HCT116 (cell line): ENCODE measurements at regions not wholly inside any gene's neighbourhood (a gene's known extent, or its start where the extent isn't known, plus 50 kb on each side); places are given as distances from the start of the nearest gene placed in this dataset.

Source experiments
- ATAC-seq: fragments of 200-7000 bp; cut with Tn5 transposase; 2 replicates; pipeline ENCODE4 v1.9.1; 2020; ENCODE audit warnings: mild to moderate bottlenecking, moderate library complexity
- BruUV-seq: library from RNA; stranded (reverse); fragments of 400-500 nt; replicated peaks from 2 replicates; lab custom pipeline; 2021; lab: Mats Ljungman, UMichigan
- CTCF ChIA-PET: fragments of 300-600 bp; sonication (Branson Sonifier 250); formaldehyde crosslinking; loops from one replicate; lab custom pipeline; 2021; ENCODE audit warnings: antibody characterized with exemption; lab: Charles Lee
- POLR2A ChIA-PET: fragments of 300-600, 350-600 bp; sonication (Branson Sonifier 250); formaldehyde crosslinking; loops from one replicate; lab custom pipeline; 2021; ENCODE audit warnings: antibody characterized with exemption; lab: Charles Lee
- RAD21 ChIA-PET, 2 experiments: fragments of 300-600 bp; sonication (Branson Sonifier 250); formaldehyde crosslinking; loops; one replicate each; lab custom pipeline; 2023; ENCODE audit warnings: low total read pairs in 2 of 2; ENCODE audit not compliant: uncharacterized antibody in 2 of 2, unreplicated experiment in 2 of 2, low non-redundant PET in 1 of 2; lab: Charles Lee
- DNase-seq: peaks from one replicate; pipeline ENCODE4 v3.0.0-alpha.2; 2010; ENCODE audit warnings: low read depth, low spot score
- H2AFZ ChIP-seq: fragments of 200-600 bp; shearing (Covaris generic), sonication (generic); 2 replicates; pipeline ENCODE4 v1.6.1; 2017; ENCODE audit warnings: low read depth, mixed run types, mixed read lengths, antibody characterized with exemption, low read length; ENCODE audit not compliant: poor library complexity, severe bottlenecking
- H3K27ac ChIP-seq: 2 replicates; pipeline ENCODE4 v1.5.1; 2012; ENCODE audit warnings: low read depth, low read length
- H3K27me3 ChIP-seq: fragments of 200-600 bp; sonication (generic); 2 replicates; pipeline ENCODE4 v1.6.1; 2016; ENCODE audit warnings: mixed run types, low read length, mixed read lengths; ENCODE audit not compliant: insufficient read depth
- H3K36me3 ChIP-seq, 2 experiments: fragments of 200-500 bp in 1 of 2; fragments of 200-600 bp in 1 of 2; sonication (Bioruptor generic) in 1 of 2; sonication (generic) in 1 of 2; 2 replicates each; pipeline versions ENCODE4 v1.5.1 to v1.6.1; 2014 to 2016; ENCODE audit warnings: low read length in 2 of 2, inconsistent platforms in 1 of 2, mixed read lengths in 1 of 2, mixed run types in 1 of 2; ENCODE audit not compliant: insufficient read depth in 2 of 2, control insufficient read depth in 1 of 2
- H3K4me1 ChIP-seq, 2 experiments: fragments of 200-600 bp in 1 of 2; sonication (generic) in 1 of 2; 2 replicates each; pipeline versions ENCODE4 v1.5.1 to v1.6.1; 2012 to 2017; ENCODE audit warnings: low read length in 2 of 2, inconsistent platforms in 1 of 2, mild to moderate bottlenecking in 1 of 2, mixed read lengths in 1 of 2, mixed run types in 1 of 2, moderate library complexity in 1 of 2; ENCODE audit not compliant: insufficient read depth in 2 of 2, control insufficient read depth in 1 of 2
- H3K4me2 ChIP-seq: fragments of 200-600 bp; sonication (generic); 2 replicates; pipeline ENCODE4 v1.6.1; 2017; ENCODE audit warnings: mixed run types, low read length, mixed read lengths
- H3K4me3 ChIP-seq, 2 experiments: fragments of 200-600 bp in 1 of 2; sonication (generic) in 1 of 2; replicated peaks in 1 of 2; 2 replicates each; pipeline ENCODE4 v1.5.1; 2011 to 2016; ENCODE audit warnings: low read length in 2 of 2, control low read depth in 1 of 2, low read depth in 1 of 2, mild to moderate bottlenecking in 1 of 2, mixed read lengths in 1 of 2, mixed run types in 1 of 2
- H3K79me2 ChIP-seq: fragments of 200-600 bp; sonication (generic); 2 replicates; pipeline ENCODE4 v1.6.1; 2017; ENCODE audit warnings: mild to moderate bottlenecking, mixed run types, low read length, moderate library complexity, mixed read lengths; ENCODE audit not compliant: insufficient read depth
- H3K9ac ChIP-seq: fragments of 200-600 bp; sonication (generic); 2 replicates; pipeline ENCODE4 v1.6.1; 2016; ENCODE audit warnings: low read length, mixed read lengths
- H3K9me2 ChIP-seq: fragments of 200-600 bp; sonication (generic), shearing (Covaris generic); 2 replicates; pipeline ENCODE4 v1.6.1; 2017; ENCODE audit warnings: mixed run types, mild to moderate bottlenecking, moderate library complexity; ENCODE audit not compliant: insufficient read depth
- H3K9me3 ChIP-seq, 2 experiments: fragments of 200-500 bp in 1 of 2; fragments of 200-600 bp in 1 of 2; sonication (Bioruptor generic) in 1 of 2; sonication (generic) in 1 of 2; 2 replicates each; pipeline ENCODE4 v1.6.1; 2014 to 2017; ENCODE audit warnings: low read length in 2 of 2, mixed read lengths in 2 of 2, inconsistent platforms in 1 of 2, low read depth in 1 of 2, mild to moderate bottlenecking in 1 of 2, mixed run types in 1 of 2, moderate library complexity in 1 of 2; ENCODE audit not compliant: control insufficient read depth in 1 of 2, insufficient read depth in 1 of 2
- H4K20me1 ChIP-seq: fragments of 200-600 bp; sonication (generic), shearing (Covaris generic); 2 replicates; pipeline ENCODE4 v1.6.1; 2017; ENCODE audit warnings: mixed run types, mild to moderate bottlenecking, moderate library complexity; ENCODE audit not compliant: insufficient read depth
- EZH2 ChIP-seq: fragments of 200-600 bp; sonication (generic); IDR thresholded peaks from 2 replicates; pipeline ENCODE4 v1.6.1; 2017; ENCODE audit warnings: antibody characterized with exemption, mixed run types
- SIN3A ChIP-seq: IDR thresholded peaks from 2 replicates; pipeline ENCODE4 v1.6.1; 2012; ENCODE audit warnings: low read depth
- SP1 ChIP-seq: IDR thresholded peaks from 2 replicates; pipeline ENCODE4 v1.6.1; 2012; ENCODE audit warnings: low read depth
- intact Hi-C: fragments of 100-400 bp; cut with micrococcal nuclease; formaldehyde crosslinking; loops from 2 replicates; pipeline ENCODE4 v1.10.0; 2022
- TF ChIP-seq, protein P1 (sequence below): IDR thresholded peaks from 2 replicates; pipeline ENCODE4 v1.6.1; 2012
- TF ChIP-seq, protein P2 (sequence below): IDR thresholded peaks from 2 replicates; pipeline ENCODE4 v1.6.1; 2012; ENCODE audit warnings: low read depth
- TF ChIP-seq, protein P3 (sequence below), 3 experiments: fragments of 200-600 bp in 1 of 3; sonication (generic) in 1 of 3; IDR thresholded peaks in 2 of 3; conservative IDR thresholded peaks in 1 of 3; 2 replicates each; pipeline ENCODE4 v1.5.1; 2012 to 2017; ENCODE audit warnings: low read depth in 2 of 3, low read length in 2 of 3, antibody characterized with exemption in 1 of 3, borderline replicate concordance in 1 of 3, control low read depth in 1 of 3, mild to moderate bottlenecking in 1 of 3, mixed read lengths in 1 of 3, mixed run types in 1 of 3, moderate library complexity in 1 of 3; ENCODE audit not compliant: insufficient read depth in 1 of 3

DNA sequence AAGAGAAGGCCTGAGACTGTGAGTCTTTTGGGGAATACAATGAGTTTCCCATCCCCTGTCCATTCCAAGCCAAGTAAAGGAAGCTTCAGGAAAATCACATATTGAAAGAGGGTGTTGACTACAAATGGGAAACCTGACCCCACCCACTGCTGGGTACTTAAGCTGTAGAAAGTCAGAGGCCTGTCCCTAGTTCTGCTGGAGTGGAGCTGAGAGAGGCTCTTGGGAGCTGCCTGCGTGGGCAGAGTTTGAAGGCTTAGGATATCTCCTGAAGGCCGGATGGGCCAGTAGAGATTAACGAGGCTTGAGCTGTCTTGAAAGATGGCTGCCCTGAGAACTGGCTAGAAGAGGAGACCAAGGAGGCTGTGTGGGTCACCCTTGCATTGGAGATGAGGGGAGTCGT, 176.2 kb upstream of the NECTIN1 start:
- intact Hi-C loops: no loop called here
- BruUV-seq: no TSS peak
- Histone ChIP-seq H3K27ac (no peak overlapping the region), H3K79me2 (no peaks in the 10 kb centered on the region), H3K27me3 (peaks cover 19% of the 10 kb centered on the region; the same call in 1 of the 2 replicates), H2AFZ (no peak overlapping the region), H4K20me1 (no peaks in the 10 kb centered on the region), H3K4me3 (no peak overlapping the region), H3K4me1 (no peaks in the 10 kb centered on the region), H3K36me3 (no peaks in the 10 kb centered on the region), H3K4me2 (no peak overlapping the region), H3K9ac (no peak overlapping the region), H3K9me2 (no peaks in the 10 kb centered on the region), H3K9me3 (no peaks in the 10 kb centered on the region)
- TF ChIP-seq SP1 (no peak), EZH2 (no peak), SIN3A (no peak)
- TF ChIP-seq, protein P1, sequence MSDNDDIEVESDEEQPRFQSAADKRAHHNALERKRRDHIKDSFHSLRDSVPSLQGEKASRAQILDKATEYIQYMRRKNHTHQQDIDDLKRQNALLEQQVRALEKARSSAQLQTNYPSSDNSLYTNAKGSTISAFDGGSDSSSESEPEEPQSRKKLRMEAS: no peak
- TF ChIP-seq, protein P2, sequence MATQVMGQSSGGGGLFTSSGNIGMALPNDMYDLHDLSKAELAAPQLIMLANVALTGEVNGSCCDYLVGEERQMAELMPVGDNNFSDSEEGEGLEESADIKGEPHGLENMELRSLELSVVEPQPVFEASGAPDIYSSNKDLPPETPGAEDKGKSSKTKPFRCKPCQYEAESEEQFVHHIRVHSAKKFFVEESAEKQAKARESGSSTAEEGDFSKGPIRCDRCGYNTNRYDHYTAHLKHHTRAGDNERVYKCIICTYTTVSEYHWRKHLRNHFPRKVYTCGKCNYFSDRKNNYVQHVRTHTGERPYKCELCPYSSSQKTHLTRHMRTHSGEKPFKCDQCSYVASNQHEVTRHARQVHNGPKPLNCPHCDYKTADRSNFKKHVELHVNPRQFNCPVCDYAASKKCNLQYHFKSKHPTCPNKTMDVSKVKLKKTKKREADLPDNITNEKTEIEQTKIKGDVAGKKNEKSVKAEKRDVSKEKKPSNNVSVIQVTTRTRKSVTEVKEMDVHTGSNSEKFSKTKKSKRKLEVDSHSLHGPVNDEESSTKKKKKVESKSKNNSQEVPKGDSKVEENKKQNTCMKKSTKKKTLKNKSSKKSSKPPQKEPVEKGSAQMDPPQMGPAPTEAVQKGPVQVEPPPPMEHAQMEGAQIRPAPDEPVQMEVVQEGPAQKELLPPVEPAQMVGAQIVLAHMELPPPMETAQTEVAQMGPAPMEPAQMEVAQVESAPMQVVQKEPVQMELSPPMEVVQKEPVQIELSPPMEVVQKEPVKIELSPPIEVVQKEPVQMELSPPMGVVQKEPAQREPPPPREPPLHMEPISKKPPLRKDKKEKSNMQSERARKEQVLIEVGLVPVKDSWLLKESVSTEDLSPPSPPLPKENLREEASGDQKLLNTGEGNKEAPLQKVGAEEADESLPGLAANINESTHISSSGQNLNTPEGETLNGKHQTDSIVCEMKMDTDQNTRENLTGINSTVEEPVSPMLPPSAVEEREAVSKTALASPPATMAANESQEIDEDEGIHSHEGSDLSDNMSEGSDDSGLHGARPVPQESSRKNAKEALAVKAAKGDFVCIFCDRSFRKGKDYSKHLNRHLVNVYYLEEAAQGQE: no peak
- TF ChIP-seq, protein P3, sequence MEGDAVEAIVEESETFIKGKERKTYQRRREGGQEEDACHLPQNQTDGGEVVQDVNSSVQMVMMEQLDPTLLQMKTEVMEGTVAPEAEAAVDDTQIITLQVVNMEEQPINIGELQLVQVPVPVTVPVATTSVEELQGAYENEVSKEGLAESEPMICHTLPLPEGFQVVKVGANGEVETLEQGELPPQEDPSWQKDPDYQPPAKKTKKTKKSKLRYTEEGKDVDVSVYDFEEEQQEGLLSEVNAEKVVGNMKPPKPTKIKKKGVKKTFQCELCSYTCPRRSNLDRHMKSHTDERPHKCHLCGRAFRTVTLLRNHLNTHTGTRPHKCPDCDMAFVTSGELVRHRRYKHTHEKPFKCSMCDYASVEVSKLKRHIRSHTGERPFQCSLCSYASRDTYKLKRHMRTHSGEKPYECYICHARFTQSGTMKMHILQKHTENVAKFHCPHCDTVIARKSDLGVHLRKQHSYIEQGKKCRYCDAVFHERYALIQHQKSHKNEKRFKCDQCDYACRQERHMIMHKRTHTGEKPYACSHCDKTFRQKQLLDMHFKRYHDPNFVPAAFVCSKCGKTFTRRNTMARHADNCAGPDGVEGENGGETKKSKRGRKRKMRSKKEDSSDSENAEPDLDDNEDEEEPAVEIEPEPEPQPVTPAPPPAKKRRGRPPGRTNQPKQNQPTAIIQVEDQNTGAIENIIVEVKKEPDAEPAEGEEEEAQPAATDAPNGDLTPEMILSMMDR (IDR thresholded peaks at IDR 0.05 in 2 of 3, conservative IDR thresholded peaks at IDR 0.05 in 1 of 3; ENCODE audit: borderline replicate concordance in 1 of 3, insufficient read depth in 1 of 3, low read depth in 2 of 3, low read length in 2 of 3): no peak
- ChIA-PET CTCF (no interaction called here), RAD21 (no interaction called here), POLR2A (no interaction called here)
- DNase-seq (no peak), ATAC-seq (no peak)
